Tibial nerve (tissue), 3 donors: ENCODE measurements at regions not wholly inside any gene's neighbourhood (a gene's known extent, or its start where the extent isn't known, plus 50 kb on each side); places are given as distances from the start of the nearest gene placed in this dataset.

Experiments
- CTCF ChIP-seq, 5 experiments: fragments of 200-600 bp in 3 of 5; fragments of 450-650 bp in 2 of 5; sonication (generic) in 3 of 5; IDR thresholded peaks; one replicate each; pipeline ENCODE4 v1.5.1; 2016 to 2019; ENCODE audit warnings: antibody characterized with exemption in 5 of 5, mild to moderate bottlenecking in 3 of 5, moderate library complexity in 2 of 5
- POLR2A ChIP-seq, 2 donors: fragments of 450-650 bp; IDR thresholded peaks; one replicate each; pipeline ENCODE4 v1.6.1; 2017; ENCODE audit warnings: antibody characterized with exemption in 2 of 2, mild to moderate bottlenecking in 2 of 2, moderate library complexity in 2 of 2

GRCh38 chr9:31471010-31471409, 913.4 kb upstream of the ACO1 start:
- TF ChIP-seq POLR2A (IDR thresholded peaks at IDR 0.05) (no peak), CTCF (IDR thresholded peaks at IDR 0.05) (no peak)
